Gastroesophageal sphincter (tissue), 4 donors: ENCODE measurements at regions not wholly inside any gene's neighbourhood (a gene's known extent, or its start where the extent isn't known, plus 50 kb on each side); places are given as distances from the start of the nearest gene placed in this dataset.

ENCODE experiments used
- ATAC-seq: fragments of 150-250 bp; one replicate; pipeline ENCODE4 v1.9.1; 2016; ENCODE audit warnings: mild to moderate bottlenecking, moderate library complexity
- H3K27ac ChIP-seq, 4 donors: fragments of 200-600 bp; sonication (generic) in 3 of 4; 1 replicate in 3 of 4; 2 replicates in 1 of 4; pipeline ENCODE4 v1.5.1; 2016 to 2019
- H3K27me3 ChIP-seq: fragments of 200-600 bp; sonication (generic); one replicate; pipeline ENCODE4 v1.5.1; 2019
- H3K36me3 ChIP-seq, 2 donors: fragments of 200-600 bp; sonication (generic); one replicate each; pipeline ENCODE4 v1.5.1; 2019; ENCODE audit warnings: control low read depth in 1 of 2
- H3K4me1 ChIP-seq, 3 donors: fragments of 200-600 bp; sonication (generic); 1 replicate in 2 of 3; 2 replicates in 1 of 3; pipeline ENCODE4 v1.5.1; 2016 to 2019; ENCODE audit warnings: control low read depth in 2 of 3
- H3K4me3 ChIP-seq, 2 donors: fragments of 200-600 bp; sonication (generic); one replicate each; pipeline ENCODE4 v1.5.1; 2019; ENCODE audit warnings: mild to moderate bottlenecking in 1 of 2, moderate library complexity in 1 of 2
- H3K9me3 ChIP-seq, 3 donors: fragments of 200-600 bp; sonication (generic); one replicate each; pipeline ENCODE4 v1.5.1; 2017 to 2019; ENCODE audit warnings: control low read depth in 2 of 3
- EP300 ChIP-seq: sonication (generic); formaldehyde crosslinking; IDR thresholded peaks from one replicate; pipeline ENCODE4 v1.6.1; 2017; ENCODE audit warnings: antibody characterized with exemption, mild to moderate bottlenecking
- POLR2A ChIP-seq, 2 donors: fragments of 450-650 bp; IDR thresholded peaks; one replicate each; pipeline ENCODE4 v1.6.1; 2017; ENCODE audit warnings: antibody characterized with exemption in 2 of 2, mild to moderate bottlenecking in 2 of 2, moderate library complexity in 1 of 2
- POLR2AphosphoS5 ChIP-seq: sonication (generic); formaldehyde crosslinking; IDR thresholded peaks from one replicate; pipeline ENCODE4 v1.6.1; 2017; ENCODE audit warnings: antibody characterized with exemption
- WGBS, 2 donors: methylation state at CpG; one replicate each; pipeline ENCODE4 v1.1.5; 2018; ENCODE audit warnings: low coverage in 1 of 2; 5-methylcytosine and 5-hydroxymethylcytosine counted together
- TF ChIP-seq, protein P1 (sequence below), 4 experiments: fragments of 200-600 bp in 2 of 4; fragments of 450-650 bp in 2 of 4; sonication (generic) in 1 of 4; IDR thresholded peaks; one replicate each; pipeline ENCODE4 v1.5.1; 2017 to 2019; ENCODE audit warnings: antibody characterized with exemption in 4 of 4, mild to moderate bottlenecking in 2 of 4, moderate library complexity in 2 of 4

DNA sequence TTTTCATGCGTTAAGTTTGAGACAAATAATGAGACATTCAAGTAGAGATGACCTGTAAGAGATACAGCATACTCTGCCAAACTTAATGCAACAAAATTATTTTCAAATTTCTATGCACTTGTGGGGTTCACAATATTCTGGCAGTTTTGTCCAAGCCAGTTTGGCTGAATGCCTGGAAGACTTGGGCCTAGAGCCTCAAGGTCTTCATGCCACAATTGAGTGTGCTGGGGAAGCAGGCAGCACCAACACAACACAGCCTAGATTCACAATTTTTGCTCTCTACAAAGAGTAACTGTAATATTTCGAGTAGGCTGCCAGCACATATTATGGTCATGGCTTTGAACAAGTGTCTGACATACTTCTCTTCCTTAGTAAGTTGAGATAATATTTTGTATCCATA, 461.4 kb upstream of the SPHKAP start:
- no peak for TF ChIP-seq POLR2A (IDR thresholded peaks at IDR 0.05)
- TF ChIP-seq EP300, result no peak
- TF ChIP-seq, protein P1, sequence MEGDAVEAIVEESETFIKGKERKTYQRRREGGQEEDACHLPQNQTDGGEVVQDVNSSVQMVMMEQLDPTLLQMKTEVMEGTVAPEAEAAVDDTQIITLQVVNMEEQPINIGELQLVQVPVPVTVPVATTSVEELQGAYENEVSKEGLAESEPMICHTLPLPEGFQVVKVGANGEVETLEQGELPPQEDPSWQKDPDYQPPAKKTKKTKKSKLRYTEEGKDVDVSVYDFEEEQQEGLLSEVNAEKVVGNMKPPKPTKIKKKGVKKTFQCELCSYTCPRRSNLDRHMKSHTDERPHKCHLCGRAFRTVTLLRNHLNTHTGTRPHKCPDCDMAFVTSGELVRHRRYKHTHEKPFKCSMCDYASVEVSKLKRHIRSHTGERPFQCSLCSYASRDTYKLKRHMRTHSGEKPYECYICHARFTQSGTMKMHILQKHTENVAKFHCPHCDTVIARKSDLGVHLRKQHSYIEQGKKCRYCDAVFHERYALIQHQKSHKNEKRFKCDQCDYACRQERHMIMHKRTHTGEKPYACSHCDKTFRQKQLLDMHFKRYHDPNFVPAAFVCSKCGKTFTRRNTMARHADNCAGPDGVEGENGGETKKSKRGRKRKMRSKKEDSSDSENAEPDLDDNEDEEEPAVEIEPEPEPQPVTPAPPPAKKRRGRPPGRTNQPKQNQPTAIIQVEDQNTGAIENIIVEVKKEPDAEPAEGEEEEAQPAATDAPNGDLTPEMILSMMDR (IDR thresholded peaks at IDR 0.05), result no peak
- no peak for TF ChIP-seq POLR2AphosphoS5
- Histone ChIP-seq H3K9me3 (no peaks in the 10 kb centered on the region), H3K4me1 (no peaks in the 10 kb centered on the region), H3K27ac (no peak overlapping the region), H3K27me3 (no peaks in the 10 kb centered on the region), H3K4me3 (no peak overlapping the region), H3K36me3 (no peaks in the 10 kb centered on the region)
- WGBS, 2 donors, result 75 to 94% methylated on average over 2 of the region's 2 CpGs
- no peak for ATAC-seq

DNA sequence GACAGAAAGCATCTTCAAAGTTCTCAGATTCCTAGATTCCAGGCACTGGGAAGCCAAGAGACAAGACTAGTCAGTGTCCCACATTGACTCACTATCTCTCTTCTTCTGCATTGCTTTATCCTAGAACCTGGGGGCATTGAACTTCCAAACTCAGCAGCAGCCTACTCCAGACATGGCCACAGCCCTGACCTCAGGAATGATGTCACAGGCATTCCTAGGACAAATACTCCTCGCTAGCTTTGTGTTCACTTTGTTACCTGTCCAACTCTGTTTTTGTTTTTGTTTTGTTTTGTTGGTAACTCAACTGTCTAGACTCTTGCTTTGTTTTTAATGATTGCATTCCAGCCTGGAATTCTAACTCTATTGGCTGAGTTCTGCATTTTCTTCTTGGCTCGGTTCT, 449.3 kb upstream of the SPHKAP start:
- Histone ChIP-seq H3K4me1 (no peaks in the 10 kb centered on the region), H3K27me3 (no peaks in the 10 kb centered on the region), H3K4me3 (no peak overlapping the region), H3K9me3 (no peaks in the 10 kb centered on the region), H3K36me3 (no peaks in the 10 kb centered on the region), H3K27ac (no peak overlapping the region)
- no peak for ATAC-seq
- 60 to 88% methylated on average over 1 to 2 of the region's 2 CpGs for WGBS, 2 donors
- TF ChIP-seq EP300 (no peak), POLR2A (IDR thresholded peaks at IDR 0.05) (no peak), POLR2AphosphoS5 (no peak)
- TF ChIP-seq, protein P1 (IDR thresholded peaks at IDR 0.05), result no peak

DNA sequence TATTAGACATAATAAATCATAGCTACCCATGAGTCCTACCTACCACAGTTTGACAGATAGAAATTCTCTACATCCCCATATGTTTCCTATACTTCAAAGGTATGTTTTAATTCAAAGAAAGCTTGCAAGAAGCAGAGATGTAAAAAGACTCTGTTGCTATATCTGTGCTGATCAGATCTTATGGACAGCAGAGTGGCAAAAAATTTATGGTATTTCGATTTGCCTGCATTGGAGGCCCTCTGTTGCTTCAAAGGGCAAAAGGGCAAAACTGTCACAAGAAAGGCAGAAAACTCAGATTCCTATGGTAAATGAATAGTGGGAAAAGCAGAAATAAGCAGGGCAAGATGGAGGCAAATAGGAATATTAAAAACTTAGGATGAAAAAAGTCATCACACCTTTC, 447.8 kb upstream of the SPHKAP start:
- no peak overlapping the region for H3K4me3 ChIP-seq
- H3K27ac ChIP-seq, result no peak overlapping the region
- ATAC-seq, result no peak
- no peaks in the 10 kb centered on the region for H3K36me3 ChIP-seq
- H3K27me3 ChIP-seq, result no peaks in the 10 kb centered on the region
- H3K9me3 ChIP-seq, result no peaks in the 10 kb centered on the region
- no peak for TF ChIP-seq POLR2AphosphoS5
- no peak for TF ChIP-seq POLR2A (IDR thresholded peaks at IDR 0.05)
- no peak for TF ChIP-seq EP300
- TF ChIP-seq, protein P1 (IDR thresholded peaks at IDR 0.05), result no peak
- 56 to 85% methylated on average over 1 of the region's 1 CpG for WGBS, 2 donors
- H3K4me1 ChIP-seq, result no peaks in the 10 kb centered on the region

- no peak overlapping the region for H3K27ac ChIP-seq
- no peak for ATAC-seq
- TF ChIP-seq POLR2AphosphoS5, result no peak
- TF ChIP-seq, protein P1 (IDR thresholded peaks at IDR 0.05), result no peak
- TF ChIP-seq POLR2A (IDR thresholded peaks at IDR 0.05), result no peak
- no peak for TF ChIP-seq EP300
- H3K27me3 ChIP-seq, result no peaks in the 10 kb centered on the region
- no peaks in the 10 kb centered on the region for H3K9me3 ChIP-seq
- H3K4me3 ChIP-seq, result no peak overlapping the region
- no peaks in the 10 kb centered on the region for H3K36me3 ChIP-seq
- WGBS, 2 donors, result 65 to 73% methylated on average over 1 to 3 of the region's 4 CpGs
- no peaks in the 10 kb centered on the region for H3K4me1 ChIP-seq
Observed at GRCh38 chr2:228628682-228629081, 447.2 kb upstream of the SPHKAP start.

- no peaks in the 10 kb centered on the region for H3K4me1 ChIP-seq
- H3K27me3 ChIP-seq, result no peaks in the 10 kb centered on the region
- 67 to 81% methylated on average over 4 of the region's 4 CpGs for WGBS, 2 donors
- no peaks in the 10 kb centered on the region for H3K9me3 ChIP-seq
- no peaks in the 10 kb centered on the region for H3K36me3 ChIP-seq
- no peak overlapping the region for H3K27ac ChIP-seq
- TF ChIP-seq, protein P1 (IDR thresholded peaks at IDR 0.05), result no peak
- TF ChIP-seq POLR2AphosphoS5 (no peak), EP300 (no peak), POLR2A (IDR thresholded peaks at IDR 0.05) (no peak)
- ATAC-seq, result no peak
- no peak overlapping the region for H3K4me3 ChIP-seq
Observed at GRCh38 chr2:228627510-228627909, 446.0 kb upstream of the SPHKAP start.
